Uterus (tissue), 3 donors: ENCODE measurements at regions not wholly inside any gene's neighbourhood (a gene's known extent, or its start where the extent isn't known, plus 50 kb on each side); places are given as distances from the start of the nearest gene placed in this dataset.
"Not testable (repeated sequence)": the region's sequence is repeated elsewhere in the genome, so short reads cannot be mapped to it uniquely, and the experiment has no call there.

Experiments used
- DNase-seq, 2 donors: peaks; one replicate each; pipeline ENCODE4 v3.0.0-alpha.2; 2019 to 2020
- H3K27ac ChIP-seq, 2 donors: fragments of 200-600 bp; sonication (generic); 1 replicate in 1 of 2; 2 replicates in 1 of 2; pipeline ENCODE4 v1.5.1; 2016 to 2018
- H3K27me3 ChIP-seq, 2 donors: fragments of 200-600 bp; sonication (generic); one replicate each; pipeline ENCODE4 v1.5.1; 2018 to 2019; ENCODE audit warnings: control low read depth in 1 of 2
- H3K36me3 ChIP-seq, 2 donors: fragments of 200-600 bp; sonication (generic); one replicate each; pipeline ENCODE4 v1.5.1; 2019; ENCODE audit warnings: control low read depth in 1 of 2
- H3K4me1 ChIP-seq, 2 donors: fragments of 200-600 bp; sonication (generic); one replicate each; pipeline ENCODE4 v1.5.1; 2018 to 2019; ENCODE audit warnings: control low read depth in 1 of 2
- H3K4me3 ChIP-seq, 2 donors: fragments of 200-600 bp; sonication (generic); 1 replicate in 1 of 2; 2 replicates in 1 of 2; pipeline ENCODE4 v1.5.1; 2018 to 2019; ENCODE audit warnings: mild to moderate bottlenecking in 1 of 2
- H3K9me3 ChIP-seq, 2 donors: fragments of 200-600 bp; sonication (generic); one replicate each; pipeline ENCODE4 v1.5.1; 2019; ENCODE audit warnings: control low read depth in 1 of 2
- POLR2A ChIP-seq, 2 donors: fragments of 450-650 bp; IDR thresholded peaks; one replicate each; pipeline ENCODE4 v1.6.1; 2016; ENCODE audit warnings: antibody characterized with exemption in 2 of 2, mild to moderate bottlenecking in 1 of 2, moderate library complexity in 1 of 2
- intact Hi-C: fragments of 100-400 bp; cut with DNase I; formaldehyde crosslinking; loops from one replicate; pipeline ENCODE4 v1.15.1; 2023; ENCODE audit warnings: low total_unique reads
- TF ChIP-seq, protein P1 (sequence below), 4 experiments: fragments of 200-600 bp in 2 of 4; fragments of 450-650 bp in 2 of 4; sonication (generic) in 2 of 4; IDR thresholded peaks; one replicate each; pipeline ENCODE4 v1.5.1; 2016 to 2019; ENCODE audit warnings: antibody characterized with exemption in 4 of 4, mild to moderate bottlenecking in 2 of 4, moderate library complexity in 1 of 4
- donor health status: DM: yes; HTN: yes; CAD: no.

DNA sequence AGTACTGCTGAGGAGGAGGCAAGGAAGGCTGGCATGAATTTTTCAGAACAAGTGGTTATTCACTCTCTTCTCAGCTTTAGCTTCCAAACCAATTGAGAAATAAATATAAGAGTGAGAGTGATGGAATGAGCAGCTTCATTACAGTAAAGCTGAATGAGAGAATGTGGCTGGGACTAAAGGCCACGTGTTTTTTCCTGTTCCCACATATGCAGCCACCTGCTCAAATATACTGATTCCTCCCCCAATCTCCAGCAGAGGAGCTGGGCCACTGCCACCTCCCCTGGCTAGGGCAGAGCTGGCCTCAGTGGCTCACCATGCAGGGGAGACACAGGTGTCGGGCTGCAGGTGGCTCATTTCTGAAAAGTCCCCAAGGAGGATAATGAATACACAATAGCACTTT lies 1505.3 kb upstream of the WWC1 start:
- H3K4me3 ChIP-seq = no peak overlapping the region
- TF ChIP-seq, protein P1, sequence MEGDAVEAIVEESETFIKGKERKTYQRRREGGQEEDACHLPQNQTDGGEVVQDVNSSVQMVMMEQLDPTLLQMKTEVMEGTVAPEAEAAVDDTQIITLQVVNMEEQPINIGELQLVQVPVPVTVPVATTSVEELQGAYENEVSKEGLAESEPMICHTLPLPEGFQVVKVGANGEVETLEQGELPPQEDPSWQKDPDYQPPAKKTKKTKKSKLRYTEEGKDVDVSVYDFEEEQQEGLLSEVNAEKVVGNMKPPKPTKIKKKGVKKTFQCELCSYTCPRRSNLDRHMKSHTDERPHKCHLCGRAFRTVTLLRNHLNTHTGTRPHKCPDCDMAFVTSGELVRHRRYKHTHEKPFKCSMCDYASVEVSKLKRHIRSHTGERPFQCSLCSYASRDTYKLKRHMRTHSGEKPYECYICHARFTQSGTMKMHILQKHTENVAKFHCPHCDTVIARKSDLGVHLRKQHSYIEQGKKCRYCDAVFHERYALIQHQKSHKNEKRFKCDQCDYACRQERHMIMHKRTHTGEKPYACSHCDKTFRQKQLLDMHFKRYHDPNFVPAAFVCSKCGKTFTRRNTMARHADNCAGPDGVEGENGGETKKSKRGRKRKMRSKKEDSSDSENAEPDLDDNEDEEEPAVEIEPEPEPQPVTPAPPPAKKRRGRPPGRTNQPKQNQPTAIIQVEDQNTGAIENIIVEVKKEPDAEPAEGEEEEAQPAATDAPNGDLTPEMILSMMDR (IDR thresholded peaks at IDR 0.05) = no peak
- TF ChIP-seq POLR2A (IDR thresholded peaks at IDR 0.05) = no peak
- DNase-seq = no peak
- H3K4me1 ChIP-seq = no peaks in the 10 kb centered on the region
- no peak overlapping the region for H3K27ac ChIP-seq
- H3K9me3 ChIP-seq = no peaks in the 10 kb centered on the region
- no peaks in the 10 kb centered on the region for H3K27me3 ChIP-seq
- H3K36me3 ChIP-seq = no peaks in the 10 kb centered on the region
- intact Hi-C loops = no loop called here

DNA sequence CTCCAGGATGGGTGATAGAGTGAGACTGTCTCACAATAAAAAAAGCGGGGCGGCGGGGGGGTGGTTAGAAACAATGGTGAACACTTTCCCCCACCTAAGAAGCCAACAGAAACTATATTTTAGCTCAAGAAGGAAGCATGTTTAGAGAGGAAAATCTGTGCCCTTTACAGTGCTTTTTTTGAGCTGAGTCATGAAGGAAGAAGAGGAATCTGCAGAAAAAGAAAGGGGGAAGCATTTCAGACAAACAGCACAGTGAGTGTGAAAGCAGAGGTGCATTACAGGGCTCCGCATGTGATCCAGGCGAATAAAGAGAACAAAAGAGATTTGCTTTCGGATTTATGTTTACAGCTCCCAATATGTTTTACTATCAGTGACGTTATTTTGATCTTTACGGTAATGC lies 1504.6 kb upstream of the WWC1 start:
- Histone ChIP-seq H3K4me3 (no peak overlapping the region), H3K9me3 (no peaks in the 10 kb centered on the region), H3K27ac (no peak overlapping the region), H3K4me1 (no peaks in the 10 kb centered on the region), H3K36me3 (no peaks in the 10 kb centered on the region), H3K27me3 (no peaks in the 10 kb centered on the region)
- TF ChIP-seq, protein P1 (IDR thresholded peaks at IDR 0.05) = no peak
- no peak for TF ChIP-seq POLR2A (IDR thresholded peaks at IDR 0.05)
- DNase-seq = no peak
- intact Hi-C loops = no loop called here

DNA sequence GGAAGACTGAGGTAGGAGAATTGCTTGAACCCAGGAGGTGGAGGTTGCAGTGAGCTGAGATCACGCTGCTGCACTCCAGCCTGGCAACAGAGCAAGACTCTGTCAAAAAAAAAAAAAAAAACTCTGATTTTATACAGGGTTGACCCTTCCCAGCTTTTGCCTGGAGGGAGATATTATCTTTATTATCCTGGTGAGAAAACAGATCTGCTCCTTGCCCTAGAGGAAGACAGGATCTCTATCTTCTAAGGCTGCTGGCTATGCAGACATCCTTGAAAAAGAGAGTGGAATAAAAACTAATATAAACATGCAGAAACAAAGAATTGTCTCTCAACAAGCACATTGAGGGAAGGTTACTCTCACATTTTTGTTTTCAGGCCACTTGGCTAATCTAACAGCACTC lies 1503.4 kb upstream of the WWC1 start:
- intact Hi-C loops = no loop called here
- no peaks in the 10 kb centered on the region for H3K27me3 ChIP-seq
- no peak overlapping the region for H3K27ac ChIP-seq
- no peaks in the 10 kb centered on the region for H3K9me3 ChIP-seq
- DNase-seq = no peak
- TF ChIP-seq, protein P1 (IDR thresholded peaks at IDR 0.05) = no peak
- no peak overlapping the region for H3K4me3 ChIP-seq
- no peaks in the 10 kb centered on the region for H3K36me3 ChIP-seq
- H3K4me1 ChIP-seq = no peaks in the 10 kb centered on the region

DNA sequence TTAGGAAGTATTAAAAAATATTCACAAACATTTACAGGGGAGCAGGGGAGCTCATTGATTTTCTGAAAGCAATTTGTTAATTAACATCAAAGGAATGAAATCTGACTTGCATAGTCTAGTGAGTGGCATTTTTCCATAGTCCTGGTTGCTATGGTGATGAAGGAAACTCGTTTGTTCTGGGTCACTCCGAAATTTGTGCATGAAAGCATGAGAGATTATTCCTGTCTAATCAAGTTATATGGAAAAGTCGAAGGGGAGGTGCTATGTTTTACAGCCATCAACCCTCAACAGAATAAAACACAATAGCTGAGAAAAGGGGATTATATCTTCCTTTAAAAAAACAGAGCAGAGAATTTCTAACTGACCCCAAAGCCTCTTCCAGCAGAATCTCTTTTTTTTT lies 1495.7 kb upstream of the WWC1 start:
- no peaks in the 10 kb centered on the region for H3K4me1 ChIP-seq
- DNase-seq = no peak
- TF ChIP-seq POLR2A (IDR thresholded peaks at IDR 0.05) = no peak
- TF ChIP-seq, protein P1 (IDR thresholded peaks at IDR 0.05) = no peak
- H3K27ac ChIP-seq = no peak overlapping the region
- H3K4me3 ChIP-seq = no peak overlapping the region
- no peaks in the 10 kb centered on the region for H3K9me3 ChIP-seq
- H3K36me3 ChIP-seq = no peaks in the 10 kb centered on the region
- no peaks in the 10 kb centered on the region for H3K27me3 ChIP-seq
- intact Hi-C loops = no loop called here

DNA sequence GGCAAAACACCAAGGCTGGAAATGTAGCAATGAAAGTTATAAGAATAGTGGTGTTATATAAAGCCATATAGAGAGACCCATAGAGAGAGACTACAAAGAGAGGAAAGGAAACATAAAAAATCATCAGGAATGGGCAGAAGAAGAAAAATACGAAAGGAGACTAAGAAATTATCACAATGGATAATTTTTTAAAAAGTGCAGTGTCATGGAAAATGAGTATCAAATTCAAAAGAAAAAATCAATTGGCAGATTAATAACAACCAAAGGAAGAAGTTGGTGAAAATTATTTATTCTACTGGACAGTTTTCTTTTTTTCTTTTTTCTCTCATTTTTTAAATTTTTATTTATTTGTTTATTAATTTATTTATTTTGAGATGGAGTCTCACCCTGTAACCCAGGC lies 1488.4 kb upstream of the WWC1 start:
- TF ChIP-seq, protein P1 (IDR thresholded peaks at IDR 0.05) = no peak
- TF ChIP-seq POLR2A (IDR thresholded peaks at IDR 0.05) = no peak
- no peaks in the 10 kb centered on the region for H3K27me3 ChIP-seq
- no peak for DNase-seq
- H3K36me3 ChIP-seq = no peaks in the 10 kb centered on the region
- no peaks in the 10 kb centered on the region for H3K4me1 ChIP-seq
- no peak overlapping the region for H3K27ac ChIP-seq
- intact Hi-C loops = no loop called here
- no peaks in the 10 kb centered on the region for H3K9me3 ChIP-seq
- H3K4me3 ChIP-seq = no peak overlapping the region

DNA sequence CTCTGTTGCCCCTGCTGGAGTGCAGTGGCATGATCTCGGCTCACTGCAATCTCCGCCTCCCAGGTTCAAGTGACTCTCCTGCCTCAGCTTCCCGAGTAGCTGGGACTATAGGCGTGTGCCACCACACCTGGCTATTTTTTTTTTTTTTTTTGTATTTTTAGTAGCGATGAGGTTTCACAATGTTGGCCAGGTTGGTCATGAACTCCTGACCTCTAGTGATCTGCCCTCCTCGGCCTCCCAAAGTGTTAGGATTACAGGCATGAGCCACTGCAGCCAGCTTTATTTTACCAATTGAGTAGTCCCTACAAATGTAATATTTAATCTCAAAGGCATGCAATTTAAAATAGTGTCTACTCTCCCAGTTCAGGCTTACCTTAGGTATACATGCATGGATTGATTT lies 1487.2 kb upstream of the WWC1 start:
- intact Hi-C loops, H3K36me3 ChIP-seq, H3K27ac ChIP-seq: not testable (repeated sequence)

DNA sequence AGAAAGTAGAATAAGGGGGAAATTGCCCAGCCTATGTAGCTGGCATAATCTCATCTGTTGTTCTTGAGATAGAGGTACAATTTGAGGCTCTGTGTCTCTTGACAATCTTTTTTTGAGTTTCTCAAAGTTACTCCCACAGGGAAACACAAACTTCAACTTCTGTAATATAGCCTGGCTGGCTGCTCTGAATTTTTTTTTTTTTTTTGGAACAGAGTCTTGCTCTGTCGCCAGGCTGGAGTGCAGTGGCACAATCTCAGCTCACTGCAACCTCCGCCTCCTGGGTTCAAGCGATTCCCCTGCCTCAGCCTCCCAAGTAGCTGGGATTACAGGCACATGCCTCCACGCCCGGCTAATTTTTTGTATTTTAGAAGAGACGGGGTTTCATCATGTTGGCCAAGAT lies 1486.8 kb upstream of the WWC1 start:
- H3K9me3 ChIP-seq, H3K27ac ChIP-seq, H3K4me3 ChIP-seq, intact Hi-C loops, H3K27me3 ChIP-seq, DNase-seq, H3K36me3 ChIP-seq, H3K4me1 ChIP-seq: not testable (repeated sequence)

More for the DNA sequence above, 1487.2 kb upstream of the WWC1 start:
- H3K4me1 ChIP-seq, H3K9me3 ChIP-seq, DNase-seq, H3K27me3 ChIP-seq, H3K4me3 ChIP-seq: not testable (repeated sequence)

DNA sequence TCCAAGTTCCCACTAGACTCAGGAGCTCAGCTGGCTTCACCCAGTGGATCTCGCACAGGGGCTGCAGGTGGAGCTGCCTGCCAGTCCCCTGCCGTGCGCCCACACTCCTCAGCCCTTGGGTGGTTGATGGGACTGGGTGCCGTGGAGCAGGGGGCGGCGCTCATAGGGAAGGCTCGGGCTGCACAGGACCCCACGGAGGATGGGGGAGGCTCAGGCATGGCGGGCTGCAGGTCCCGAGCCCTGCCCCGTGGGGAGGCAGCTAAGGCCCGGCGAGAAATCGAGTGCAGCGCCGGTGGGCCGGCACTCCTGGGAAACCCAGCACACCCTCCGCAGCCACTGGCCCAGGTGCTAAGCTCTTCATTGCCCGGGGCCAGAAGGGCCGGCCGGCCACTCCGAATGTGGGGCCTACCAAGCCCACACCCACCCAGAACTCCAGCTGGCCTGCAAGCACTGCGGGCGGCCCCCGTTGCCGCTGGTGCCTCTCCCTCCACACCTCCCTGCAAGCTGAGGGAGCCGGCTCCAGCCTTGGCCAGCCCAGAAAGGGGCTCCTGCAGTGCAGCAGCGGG lies 1481.3 kb upstream of the WWC1 start:
- H3K27ac ChIP-seq, H3K27me3 ChIP-seq, intact Hi-C loops, H3K4me1 ChIP-seq, H3K4me3 ChIP-seq, H3K36me3 ChIP-seq, H3K9me3 ChIP-seq, DNase-seq: not testable (repeated sequence)
